ENCODE measurements at regions not wholly inside any gene's neighbourhood (a gene's known extent, or its start where the extent isn't known, plus 50 kb on each side); places are given as distances from the start of the nearest gene placed in this dataset.

DNA sequence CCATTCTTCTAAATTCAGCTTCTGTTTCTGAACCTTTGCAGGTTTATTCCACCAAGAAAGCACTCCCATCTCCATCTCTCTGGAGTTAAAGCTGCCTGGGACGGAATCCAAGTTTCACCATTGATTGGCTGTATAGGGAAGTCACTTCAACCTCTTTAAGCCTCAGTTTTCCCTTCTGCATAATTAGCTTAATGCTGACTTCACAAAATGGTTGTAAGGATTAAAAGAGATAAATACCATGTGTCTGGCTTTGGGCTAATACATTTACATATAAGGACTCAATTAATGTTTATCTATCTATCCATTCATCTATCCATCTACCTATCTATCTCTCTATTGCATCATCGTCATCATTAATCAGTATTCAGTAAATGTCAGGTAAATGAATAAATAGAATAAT, 629.6 kb upstream of the MGMT start:
- TF ChIP-seq, protein P1, sequence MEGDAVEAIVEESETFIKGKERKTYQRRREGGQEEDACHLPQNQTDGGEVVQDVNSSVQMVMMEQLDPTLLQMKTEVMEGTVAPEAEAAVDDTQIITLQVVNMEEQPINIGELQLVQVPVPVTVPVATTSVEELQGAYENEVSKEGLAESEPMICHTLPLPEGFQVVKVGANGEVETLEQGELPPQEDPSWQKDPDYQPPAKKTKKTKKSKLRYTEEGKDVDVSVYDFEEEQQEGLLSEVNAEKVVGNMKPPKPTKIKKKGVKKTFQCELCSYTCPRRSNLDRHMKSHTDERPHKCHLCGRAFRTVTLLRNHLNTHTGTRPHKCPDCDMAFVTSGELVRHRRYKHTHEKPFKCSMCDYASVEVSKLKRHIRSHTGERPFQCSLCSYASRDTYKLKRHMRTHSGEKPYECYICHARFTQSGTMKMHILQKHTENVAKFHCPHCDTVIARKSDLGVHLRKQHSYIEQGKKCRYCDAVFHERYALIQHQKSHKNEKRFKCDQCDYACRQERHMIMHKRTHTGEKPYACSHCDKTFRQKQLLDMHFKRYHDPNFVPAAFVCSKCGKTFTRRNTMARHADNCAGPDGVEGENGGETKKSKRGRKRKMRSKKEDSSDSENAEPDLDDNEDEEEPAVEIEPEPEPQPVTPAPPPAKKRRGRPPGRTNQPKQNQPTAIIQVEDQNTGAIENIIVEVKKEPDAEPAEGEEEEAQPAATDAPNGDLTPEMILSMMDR (IDR thresholded peaks at IDR 0.05): no peak
- no peak for TF ChIP-seq POLR2A (IDR thresholded peaks at IDR 0.05)

Data from uterus (tissue), 2 donors.